H1 (cell line): ENCODE measurements at regions not wholly inside any gene's neighbourhood (a gene's known extent, or its start where the extent isn't known, plus 50 kb on each side); places are given as distances from the start of the nearest gene placed in this dataset.

Source experiments
- CTCF ChIA-PET: fragments of 300-600 bp; sonication (Branson Sonifier 250); formaldehyde crosslinking; loops from one replicate; lab custom pipeline; 2021; ENCODE audit not compliant: partially characterized antibody; lab: Charles Lee
- POLR2A ChIA-PET: fragments of 300-600 bp; sonication (Branson Sonifier 250); formaldehyde crosslinking; loops from one replicate; lab custom pipeline; 2021; ENCODE audit warnings: inconsistent platforms; ENCODE audit not compliant: partially characterized antibody; lab: Charles Lee
- DNase-seq, 2 experiments: peaks; one replicate each; pipeline versions ENCODE4 v3.0.0 to v3.0.0-alpha.2; 2010 to 2022; ENCODE audit warnings: low spot score in 2 of 2, low read depth in 1 of 2, mixed read lengths in 1 of 2
- FAIRE-seq: peaks from 2 replicates; lab custom pipeline; 2011; peaks lifted over from hg19 to GRCh38; lab: Jason Lieb, UNC
- H2AFZ ChIP-seq: 2 replicates; pipeline ENCODE4 v1.8.1; 2012; ENCODE audit warnings: low read length, inconsistent platforms
- H2AK5ac ChIP-seq: 2 replicates; pipeline ENCODE4 v1.6.1; 2013; ENCODE audit warnings: low read depth, low read length
- H2BK120ac ChIP-seq: replicated peaks from 2 replicates; pipeline ENCODE3; 2013; ENCODE audit warnings: low read depth, low read length, inconsistent platforms
- H2BK12ac ChIP-seq: 2 replicates; pipeline ENCODE4 v1.6.1; 2013; ENCODE audit warnings: low read depth, low read length
- H2BK15ac ChIP-seq: 2 replicates; pipeline ENCODE4 v1.6.1; 2013; ENCODE audit warnings: low read length
- H2BK20ac ChIP-seq: 2 replicates; pipeline ENCODE4 v1.6.1; 2013; ENCODE audit warnings: low read length
- H2BK5ac ChIP-seq: 2 replicates; pipeline ENCODE4 v1.6.1; 2013; ENCODE audit warnings: low read depth, low read length
- H3K14ac ChIP-seq: 2 replicates; pipeline ENCODE4 v1.6.1; 2013; ENCODE audit warnings: inconsistent platforms; ENCODE audit not compliant: insufficient read length
- H3K18ac ChIP-seq: 2 replicates; pipeline ENCODE4 v1.6.1; 2013; ENCODE audit warnings: low read length; ENCODE audit errors: extremely low read depth
- H3K23ac ChIP-seq: 2 replicates; pipeline ENCODE4 v1.6.1; 2013; ENCODE audit warnings: inconsistent platforms; ENCODE audit not compliant: insufficient read length
- H3K23me2 ChIP-seq: 2 replicates; pipeline ENCODE4 v1.6.1; 2013; ENCODE audit warnings: low read depth, low read length
- H3K27ac ChIP-seq: 2 replicates; pipeline ENCODE4 v1.6.1; 2011; ENCODE audit warnings: low read depth, low read length, inconsistent platforms
- H3K27me3 ChIP-seq, 4 experiments: replicated peaks in 1 of 4; 1 replicate in 1 of 4; 2 replicates in 3 of 4; pipeline versions ENCODE4 v1.6.1 to v1.8.1; 2011 to 2013; ENCODE audit warnings: low read length in 3 of 4, mild to moderate bottlenecking in 3 of 4, inconsistent platforms in 2 of 4, mixed read lengths in 2 of 4, moderate library complexity in 1 of 4; ENCODE audit not compliant: control insufficient read depth in 3 of 4, insufficient read depth in 3 of 4; ENCODE audit errors: extremely low read depth in 1 of 4
- H3K36me3 ChIP-seq, 4 experiments: 2 replicates each; pipeline versions ENCODE4 v1.6.1 to v1.8.1; 2011 to 2013; ENCODE audit warnings: mild to moderate bottlenecking in 4 of 4, low read length in 3 of 4, moderate library complexity in 2 of 4, control low read depth in 1 of 4, inconsistent platforms in 1 of 4; ENCODE audit not compliant: insufficient read depth in 4 of 4, control insufficient read depth in 2 of 4
- H3K4ac ChIP-seq: replicated peaks from 2 replicates; pipeline ENCODE3; 2013; ENCODE audit warnings: low read length, low read depth, mixed read lengths, inconsistent platforms; ENCODE audit not compliant: insufficient read length
- H3K4me1 ChIP-seq, 4 experiments: replicated peaks in 1 of 4; 1 replicate in 1 of 4; 2 replicates in 3 of 4; pipeline versions ENCODE4 v1.6.1 to v1.8.1; 2011 to 2013; ENCODE audit warnings: low read length in 3 of 4, inconsistent platforms in 2 of 4, mixed read lengths in 1 of 4; ENCODE audit not compliant: insufficient read depth in 4 of 4, control insufficient read depth in 3 of 4
- H3K4me2 ChIP-seq, 2 experiments: 2 replicates each; pipeline versions ENCODE4 v1.6.1 to v1.8.1; 2011 to 2013; ENCODE audit warnings: low read depth in 2 of 2, low read length in 2 of 2, control low read depth in 1 of 2, inconsistent platforms in 1 of 2, mild to moderate bottlenecking in 1 of 2; ENCODE audit not compliant: insufficient read depth in 1 of 2
- H3K4me3 ChIP-seq, 4 experiments: fragments of 200-600, 300-600 bp in 1 of 4; sonication (generic), shearing (Covaris generic), sonication (Bioruptor Twin) in 1 of 4; 2 replicates each; pipeline versions ENCODE4 v1.5.1 to v1.8.1; 2011 to 2016; ENCODE audit warnings: low read length in 4 of 4, low read depth in 3 of 4, control low read depth in 2 of 4, inconsistent platforms in 2 of 4, mild to moderate bottlenecking in 2 of 4, mixed read lengths in 1 of 4, moderate library complexity in 1 of 4; ENCODE audit not compliant: insufficient read depth in 2 of 4; ENCODE audit errors: extremely low read depth in 1 of 4
- H3K56ac ChIP-seq: replicated peaks from 2 replicates; pipeline ENCODE3; 2013; ENCODE audit warnings: low read depth, mild to moderate bottlenecking, mixed read lengths, low read length, inconsistent platforms; ENCODE audit not compliant: insufficient read length
- H3K79me1 ChIP-seq: 2 replicates; pipeline ENCODE4 v1.6.1; 2013; ENCODE audit warnings: low read depth, low read length, control low read depth
- H3K79me2 ChIP-seq, 2 experiments: 2 replicates each; pipeline versions ENCODE4 v1.6.1 to v1.8.1; 2012 to 2013; ENCODE audit warnings: low read length in 2 of 2, mild to moderate bottlenecking in 2 of 2, inconsistent platforms in 1 of 2; ENCODE audit not compliant: insufficient read depth in 2 of 2, control insufficient read depth in 1 of 2
- H3K9ac ChIP-seq, 4 experiments: replicated peaks in 1 of 4; 1 replicate in 1 of 4; 2 replicates in 3 of 4; pipeline versions ENCODE4 v1.6.1 to v1.8.1; 2011 to 2013; ENCODE audit warnings: low read depth in 3 of 4, low read length in 3 of 4, control low read depth in 2 of 4, mild to moderate bottlenecking in 2 of 4, moderate library complexity in 2 of 4, inconsistent platforms in 1 of 4; ENCODE audit errors: extremely low read depth in 1 of 4
- H3K9me3 ChIP-seq, 2 experiments: 2 replicates each; pipeline versions ENCODE4 v1.6.1 to v1.8.1; 2012 to 2013; ENCODE audit warnings: mild to moderate bottlenecking in 2 of 2, moderate library complexity in 2 of 2, control low read depth in 1 of 2, inconsistent platforms in 1 of 2, low read depth in 1 of 2, low read length in 1 of 2, mixed read lengths in 1 of 2; ENCODE audit not compliant: insufficient read depth in 2 of 2
- H4K20me1 ChIP-seq, 2 experiments: replicated peaks in 1 of 2; 2 replicates each; pipeline versions ENCODE3 to v1.8.1; 2011 to 2013; ENCODE audit warnings: inconsistent platforms in 2 of 2, low read length in 2 of 2, mild to moderate bottlenecking in 1 of 2; ENCODE audit not compliant: insufficient read depth in 2 of 2, control insufficient read depth in 1 of 2
- H4K5ac ChIP-seq: 2 replicates; pipeline ENCODE4 v1.6.1; 2013; ENCODE audit warnings: low read length, low read depth, mixed read lengths, inconsistent platforms; ENCODE audit not compliant: insufficient read length
- H4K8ac ChIP-seq: 2 replicates; pipeline ENCODE4 v1.8.0; 2013; ENCODE audit warnings: mild to moderate bottlenecking, moderate library complexity, low read length, inconsistent platforms; ENCODE audit not compliant: insufficient read depth; ENCODE audit errors: extremely low read depth
- H4K91ac ChIP-seq: replicated peaks from 2 replicates; pipeline ENCODE3; 2013; ENCODE audit warnings: low read length, mixed read lengths, inconsistent platforms; ENCODE audit not compliant: insufficient read length
- ATF3 ChIP-seq: IDR thresholded peaks from 2 replicates; pipeline ENCODE4 v1.6.1; 2011; ENCODE audit warnings: low read depth, mild to moderate bottlenecking, low read length; ENCODE audit not compliant: insufficient read depth
- GABPA ChIP-seq: IDR thresholded peaks from 2 replicates; pipeline ENCODE4 v1.6.1; 2011; ENCODE audit warnings: mild to moderate bottlenecking, low read length, moderate library complexity, borderline replicate concordance; ENCODE audit not compliant: insufficient read depth
- GTF2F1 ChIP-seq: IDR thresholded peaks from 2 replicates; pipeline ENCODE4 v1.6.1; 2012; ENCODE audit warnings: low read depth, low read length, improper control_type of control experiment, borderline replicate concordance
- HDAC6 ChIP-seq: IDR thresholded peaks from one replicate; pipeline ENCODE4 v1.7.1; 2012; ENCODE audit warnings: low read depth, mild to moderate bottlenecking, inconsistent platforms, low read length, moderate library complexity
- JUN ChIP-seq: IDR thresholded peaks from 2 replicates; pipeline ENCODE4 v1.6.1; 2011; ENCODE audit warnings: low read depth, mild to moderate bottlenecking, improper control_type of control experiment, low read length
- SIN3A ChIP-seq, 2 experiments: IDR thresholded peaks in 1 of 2; conservative IDR thresholded peaks in 1 of 2; 2 replicates each; pipeline ENCODE4 v1.6.1; 2011 to 2012; ENCODE audit warnings: low read length in 2 of 2, improper control_type of control experiment in 1 of 2, low read depth in 1 of 2, mild to moderate bottlenecking in 1 of 2
- SP1 ChIP-seq: IDR thresholded peaks from 2 replicates; pipeline ENCODE4 v1.6.1; 2011; ENCODE audit warnings: low read depth, low read length
- TAF7 ChIP-seq: optimal IDR thresholded peaks from 2 replicates; pipeline ENCODE3; 2011; ENCODE audit warnings: low read depth, mild to moderate bottlenecking, inconsistent platforms, low read length, moderate library complexity, borderline replicate concordance
- WGBS, 2 experiments: shearing (Covaris generic) in 1 of 2; methylation state at CpG; one replicate each; pipeline versions ENCODE4 v1.1.6 to v1.1.7; 2013 to 2015; ENCODE audit warnings: low lambda C conversion rate in 2 of 2, mixed read lengths in 2 of 2, inconsistent platforms in 1 of 2, low coverage in 1 of 2, missing lambda C conversion rate in 1 of 2; ENCODE audit not compliant: insufficient replicate concordance in 2 of 2, insufficient coverage in 1 of 2, insufficient read length in 1 of 2; ENCODE audit errors: extremely low coverage in 1 of 2, missing lambda C conversion rate in 1 of 2; 5-methylcytosine and 5-hydroxymethylcytosine counted together
- TF ChIP-seq, protein P1 (sequence below): IDR thresholded peaks from 2 replicates; pipeline ENCODE4 v1.6.1; 2012; ENCODE audit warnings: inconsistent platforms

GRCh38 chr4:189510601-189511000, 430.1 kb upstream of the FRG1 start:
- no peaks in the 10 kb centered on the region for H3K27me3 ChIP-seq
- no peak overlapping the region for H4K5ac ChIP-seq
- H3K56ac ChIP-seq: no peak overlapping the region
- no peak overlapping the region for H3K4ac ChIP-seq
- no peak overlapping the region for H2AFZ ChIP-seq
- no peak overlapping the region for H3K23ac ChIP-seq
- H3K9me3 ChIP-seq: no peaks in the 10 kb centered on the region
- H3K23me2 ChIP-seq: no peaks in the 10 kb centered on the region; the same call in 1 of the 2 replicates
- no peaks in the 10 kb centered on the region for H3K36me3 ChIP-seq
- no peak overlapping the region for H3K4me3 ChIP-seq
- no peaks in the 10 kb centered on the region for H3K79me2 ChIP-seq
- DNase-seq (no peak), FAIRE-seq (no peak)
- no peak overlapping the region for H2BK15ac ChIP-seq
- H4K8ac ChIP-seq: no peak overlapping the region
- no peak overlapping the region for H3K27ac ChIP-seq
- TF ChIP-seq SIN3A (conservative IDR thresholded peaks at IDR 0.05 in 1 of 2, IDR thresholded peaks at IDR 0.05 in 1 of 2; ENCODE audit: low read depth in 1 of 2, low read length in 2 of 2): no peak
- no peak for TF ChIP-seq SP1
- TF ChIP-seq JUN: no peak
- TF ChIP-seq HDAC6: no peak
- TF ChIP-seq, protein P1, sequence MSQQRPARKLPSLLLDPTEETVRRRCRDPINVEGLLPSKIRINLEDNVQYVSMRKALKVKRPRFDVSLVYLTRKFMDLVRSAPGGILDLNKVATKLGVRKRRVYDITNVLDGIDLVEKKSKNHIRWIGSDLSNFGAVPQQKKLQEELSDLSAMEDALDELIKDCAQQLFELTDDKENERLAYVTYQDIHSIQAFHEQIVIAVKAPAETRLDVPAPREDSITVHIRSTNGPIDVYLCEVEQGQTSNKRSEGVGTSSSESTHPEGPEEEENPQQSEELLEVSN: no peak
- TF ChIP-seq TAF7: no peak
- TF ChIP-seq GTF2F1: no peak
- TF ChIP-seq GABPA: no peak
- TF ChIP-seq ATF3: no peak
- TF ChIP-seq, all 59 proteins: peak for 0
- ChIA-PET POLR2A (no interaction called here), CTCF (no interaction called here)
- WGBS, 2 experiments: 100% methylated on average over 1 of the region's 1 CpG; no CpG with 5 or more reads in 1 of the 2 experiments
- no peak overlapping the region for H2BK120ac ChIP-seq
- no peak overlapping the region for H3K18ac ChIP-seq
- no peak overlapping the region for H4K91ac ChIP-seq
- no peaks in the 10 kb centered on the region for H4K20me1 ChIP-seq
- H3K79me1 ChIP-seq: no peaks in the 10 kb centered on the region
- H2BK12ac ChIP-seq: no peak overlapping the region
- no peak overlapping the region for H2BK5ac ChIP-seq
- H2AK5ac ChIP-seq: no peak overlapping the region
- H3K4me1 ChIP-seq: no peaks in the 10 kb centered on the region; a peak in 1 of 7 replicates
- no peak overlapping the region for H3K9ac ChIP-seq
- H2BK20ac ChIP-seq: no peak overlapping the region
- no peak overlapping the region for H3K4me2 ChIP-seq
- no peak overlapping the region for H3K14ac ChIP-seq
